PC-9 (cell line): ENCODE measurements at regions not wholly inside any gene's neighbourhood (a gene's known extent, or its start where the extent isn't known, plus 50 kb on each side); places are given as distances from the start of the nearest gene placed in this dataset.

ENCODE experiments used
- EZH2 ChIP-seq: fragments of 200-600 bp; sonication (generic); IDR thresholded peaks from 2 replicates; pipeline ENCODE4 v1.8.0; 2017; ENCODE audit warnings: antibody characterized with exemption, low read depth
- TF ChIP-seq, protein P1 (sequence below): fragments of 200-600 bp; sonication (generic); conservative IDR thresholded peaks from 2 replicates; pipeline ENCODE4 v1.6.1; 2017; ENCODE audit warnings: mixed run types, antibody characterized with exemption, mild to moderate bottlenecking, moderate library complexity

DNA sequence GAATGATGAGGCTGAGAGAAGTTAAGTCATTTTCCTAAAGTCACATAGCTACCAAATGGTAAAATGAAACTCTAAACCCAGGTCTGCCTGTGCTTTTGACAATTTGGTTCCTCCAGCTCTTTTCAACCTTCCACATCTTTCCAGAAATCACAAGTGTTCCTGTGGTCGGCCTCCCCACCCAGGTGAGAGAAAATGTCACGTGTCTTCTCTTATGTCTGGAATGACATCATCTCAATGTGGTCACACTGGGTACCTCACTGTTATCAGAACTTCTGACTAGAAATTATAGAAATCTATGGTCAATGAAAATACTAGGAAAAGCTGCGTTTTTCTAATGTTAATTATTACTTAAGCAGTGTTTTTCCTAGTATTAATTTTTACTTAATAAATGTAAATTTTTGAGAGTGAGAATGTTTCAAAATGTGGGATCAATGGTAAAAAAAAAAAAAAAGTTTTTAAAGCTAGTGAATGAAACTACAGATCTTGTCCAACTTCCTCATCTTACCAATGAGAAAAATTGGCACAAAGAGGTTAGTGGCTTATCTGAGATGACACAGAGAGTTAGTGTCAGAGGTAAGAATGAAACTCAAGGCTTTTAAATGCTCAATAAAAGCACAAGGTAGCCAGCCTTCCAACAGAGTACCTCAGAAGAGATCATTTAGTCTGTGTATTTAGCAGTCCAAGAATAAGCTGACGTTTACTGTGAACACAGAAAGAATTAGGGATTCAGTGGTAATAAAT is 228.7 kb upstream of the NR4A3 start:
- no peak for TF ChIP-seq EZH2
- TF ChIP-seq, protein P1, sequence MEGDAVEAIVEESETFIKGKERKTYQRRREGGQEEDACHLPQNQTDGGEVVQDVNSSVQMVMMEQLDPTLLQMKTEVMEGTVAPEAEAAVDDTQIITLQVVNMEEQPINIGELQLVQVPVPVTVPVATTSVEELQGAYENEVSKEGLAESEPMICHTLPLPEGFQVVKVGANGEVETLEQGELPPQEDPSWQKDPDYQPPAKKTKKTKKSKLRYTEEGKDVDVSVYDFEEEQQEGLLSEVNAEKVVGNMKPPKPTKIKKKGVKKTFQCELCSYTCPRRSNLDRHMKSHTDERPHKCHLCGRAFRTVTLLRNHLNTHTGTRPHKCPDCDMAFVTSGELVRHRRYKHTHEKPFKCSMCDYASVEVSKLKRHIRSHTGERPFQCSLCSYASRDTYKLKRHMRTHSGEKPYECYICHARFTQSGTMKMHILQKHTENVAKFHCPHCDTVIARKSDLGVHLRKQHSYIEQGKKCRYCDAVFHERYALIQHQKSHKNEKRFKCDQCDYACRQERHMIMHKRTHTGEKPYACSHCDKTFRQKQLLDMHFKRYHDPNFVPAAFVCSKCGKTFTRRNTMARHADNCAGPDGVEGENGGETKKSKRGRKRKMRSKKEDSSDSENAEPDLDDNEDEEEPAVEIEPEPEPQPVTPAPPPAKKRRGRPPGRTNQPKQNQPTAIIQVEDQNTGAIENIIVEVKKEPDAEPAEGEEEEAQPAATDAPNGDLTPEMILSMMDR, result no peak
